Loucy (cell line): ENCODE measurements at regions not wholly inside any gene's neighbourhood (a gene's known extent, or its start where the extent isn't known, plus 50 kb on each side); places are given as distances from the start of the nearest gene placed in this dataset.
A peak's percentile ranks its signal among the peaks of the same experiment; 100 is the strongest.

Source experiments
- H2AFZ ChIP-seq: fragments of 200-600 bp; sonication (generic); 2 replicates; pipeline ENCODE4 v1.6.0; 2016; ENCODE audit warnings: antibody characterized with exemption, mild to moderate bottlenecking, low read length, moderate library complexity
- H3F3A ChIP-seq: fragments of 200-600 bp; 2 replicates; pipeline ENCODE4 v1.6.0; 2016; ENCODE audit warnings: antibody characterized with exemption, low read depth, mild to moderate bottlenecking
- H3K27me3 ChIP-seq: fragments of 200-600 bp; sonication (generic); 2 replicates; pipeline ENCODE4 v1.6.1; 2014; ENCODE audit warnings: low read length, mild to moderate bottlenecking; ENCODE audit not compliant: insufficient read depth, poor library complexity, severe bottlenecking
- H3K36me3 ChIP-seq: fragments of 200-600 bp; sonication (generic); 2 replicates; pipeline ENCODE4 v1.6.1; 2016; ENCODE audit warnings: low read length; ENCODE audit not compliant: insufficient read depth
- H3K4me1 ChIP-seq: fragments of 200-600 bp; sonication (generic); 2 replicates; pipeline ENCODE4 v1.5.1; 2014; ENCODE audit warnings: low read length, mild to moderate bottlenecking; ENCODE audit not compliant: insufficient read depth, poor library complexity, severe bottlenecking
- H3K4me2 ChIP-seq: fragments of 200-600 bp; sonication (generic); 2 replicates; pipeline ENCODE4 v1.6.0; 2014; ENCODE audit warnings: antibody characterized with exemption, low read length, low read depth, mild to moderate bottlenecking; ENCODE audit not compliant: poor library complexity, severe bottlenecking
- H3K4me3 ChIP-seq: fragments of 200-600 bp; sonication (generic); 2 replicates; pipeline ENCODE4 v1.5.1; 2014; ENCODE audit warnings: low read length, mild to moderate bottlenecking, mixed read lengths; ENCODE audit not compliant: poor library complexity, severe bottlenecking
- H3K79me2 ChIP-seq: fragments of 200-600 bp; sonication (generic); 2 replicates; pipeline ENCODE4 v1.6.1; 2014; ENCODE audit warnings: low read length; ENCODE audit not compliant: insufficient read depth
- H3K9ac ChIP-seq: fragments of 200-600 bp; sonication (generic); 2 replicates; pipeline ENCODE4 v1.6.0; 2014; ENCODE audit warnings: mild to moderate bottlenecking, low read depth, low read length, moderate library complexity; ENCODE audit not compliant: poor library complexity, severe bottlenecking
- H3K9me2 ChIP-seq: fragments of 200-600 bp; sonication (generic); replicated peaks from 2 replicates; pipeline ENCODE4 v1.6.1; 2016; ENCODE audit warnings: low read depth, low read length, mixed read lengths
- H3K9me3 ChIP-seq: fragments of 200-600 bp; sonication (generic); 2 replicates; pipeline ENCODE4 v1.6.1; 2014; ENCODE audit warnings: mild to moderate bottlenecking, antibody characterized with exemption, low read length, low read depth; ENCODE audit not compliant: insufficient read depth
- H4K20me1 ChIP-seq: fragments of 200-600 bp; sonication (generic); 2 replicates; pipeline ENCODE4 v1.6.0; 2014; ENCODE audit warnings: antibody characterized with exemption, low read length, mild to moderate bottlenecking; ENCODE audit not compliant: insufficient read depth, poor library complexity, severe bottlenecking
- EZH2phosphoT487 ChIP-seq: fragments of 200-600 bp; IDR thresholded peaks from 2 replicates; pipeline ENCODE4 v1.6.1; 2018; ENCODE audit warnings: antibody characterized with exemption, mild to moderate bottlenecking, moderate library complexity, borderline replicate concordance
- TF ChIP-seq, protein P1 (sequence below): fragments of 200-600 bp; sonication (generic); conservative IDR thresholded peaks from 2 replicates; pipeline ENCODE4 v1.5.1; 2014; ENCODE audit warnings: mild to moderate bottlenecking, antibody characterized with exemption, low read length

DNA sequence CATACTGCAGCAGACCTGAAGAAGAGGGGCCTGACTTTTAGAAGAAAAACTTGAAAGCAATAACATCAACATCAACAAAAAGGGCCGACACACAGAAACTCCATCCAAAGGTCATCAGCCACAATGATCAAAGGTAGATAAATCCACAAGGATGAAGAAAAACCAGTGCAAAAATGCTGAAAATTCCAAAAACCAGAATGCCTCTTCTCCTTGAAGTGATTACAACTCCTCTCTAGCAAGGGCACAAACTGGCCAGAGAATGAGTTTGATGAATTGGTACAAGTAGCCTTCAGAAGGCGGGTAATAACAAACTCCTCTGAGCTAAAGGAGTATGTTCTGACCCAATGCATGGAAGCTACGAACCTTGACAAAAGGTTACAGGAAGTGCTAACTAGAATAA, 186.2 kb upstream of the RAI14 start:
- Histone ChIP-seq H2AFZ (no peak overlapping the region), H3K9me3 (no peaks in the 10 kb centered on the region), H3K4me3 (no peak overlapping the region), H4K20me1 (no peaks in the 10 kb centered on the region), H3K4me1 (no peaks in the 10 kb centered on the region), H3F3A (no peaks in the 10 kb centered on the region), H3K27me3 (no peaks in the 10 kb centered on the region), H3K9ac (no peak overlapping the region), H3K4me2 (no peak overlapping the region), H3K79me2 (no peaks in the 10 kb centered on the region), H3K9me2 (no peaks in the 10 kb centered on the region), H3K36me3 (no peaks in the 10 kb centered on the region)
- TF ChIP-seq, protein P1, sequence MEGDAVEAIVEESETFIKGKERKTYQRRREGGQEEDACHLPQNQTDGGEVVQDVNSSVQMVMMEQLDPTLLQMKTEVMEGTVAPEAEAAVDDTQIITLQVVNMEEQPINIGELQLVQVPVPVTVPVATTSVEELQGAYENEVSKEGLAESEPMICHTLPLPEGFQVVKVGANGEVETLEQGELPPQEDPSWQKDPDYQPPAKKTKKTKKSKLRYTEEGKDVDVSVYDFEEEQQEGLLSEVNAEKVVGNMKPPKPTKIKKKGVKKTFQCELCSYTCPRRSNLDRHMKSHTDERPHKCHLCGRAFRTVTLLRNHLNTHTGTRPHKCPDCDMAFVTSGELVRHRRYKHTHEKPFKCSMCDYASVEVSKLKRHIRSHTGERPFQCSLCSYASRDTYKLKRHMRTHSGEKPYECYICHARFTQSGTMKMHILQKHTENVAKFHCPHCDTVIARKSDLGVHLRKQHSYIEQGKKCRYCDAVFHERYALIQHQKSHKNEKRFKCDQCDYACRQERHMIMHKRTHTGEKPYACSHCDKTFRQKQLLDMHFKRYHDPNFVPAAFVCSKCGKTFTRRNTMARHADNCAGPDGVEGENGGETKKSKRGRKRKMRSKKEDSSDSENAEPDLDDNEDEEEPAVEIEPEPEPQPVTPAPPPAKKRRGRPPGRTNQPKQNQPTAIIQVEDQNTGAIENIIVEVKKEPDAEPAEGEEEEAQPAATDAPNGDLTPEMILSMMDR: no peak
- no peak for TF ChIP-seq EZH2phosphoT487

DNA sequence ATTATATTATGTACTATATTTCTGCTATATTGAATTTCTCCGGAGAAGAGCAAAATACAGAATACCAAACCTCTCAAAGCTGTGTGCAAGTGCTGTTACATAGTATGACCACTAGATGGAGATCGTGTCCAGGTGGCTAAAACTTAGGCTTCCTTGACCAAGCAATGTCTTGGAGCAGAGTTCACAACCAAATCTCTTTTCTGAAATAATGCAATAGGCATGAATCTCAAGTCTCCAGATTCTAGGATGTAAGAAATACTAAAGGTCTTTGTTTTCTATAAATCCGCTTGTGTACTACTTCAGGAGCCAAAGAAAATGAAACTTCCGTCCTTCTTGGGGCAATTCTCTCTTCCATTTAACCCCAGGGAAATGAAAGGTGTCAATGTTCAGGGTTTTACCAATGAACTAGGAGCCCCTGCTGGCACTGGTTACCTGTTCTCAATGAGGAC, 181.5 kb upstream of the RAI14 start:
- H3K4me1 ChIP-seq: peaks cover 13% of the 10 kb centered on the region
- H3K79me2 ChIP-seq: no peaks in the 10 kb centered on the region
- no peaks in the 10 kb centered on the region for H3F3A ChIP-seq
- H4K20me1 ChIP-seq: no peaks in the 10 kb centered on the region
- no peaks in the 10 kb centered on the region for H3K36me3 ChIP-seq
- no peaks in the 10 kb centered on the region for H3K9me3 ChIP-seq
- no peaks in the 10 kb centered on the region for H3K27me3 ChIP-seq
- no peak for TF ChIP-seq EZH2phosphoT487
- TF ChIP-seq, protein P1: peak; percentile 99
- no peak overlapping the region for H3K9ac ChIP-seq
- no peak overlapping the region for H3K4me3 ChIP-seq
- no peaks in the 10 kb centered on the region for H3K9me2 ChIP-seq
- H2AFZ ChIP-seq: peak overlapping the region; percentile 69; the same call in 1 of the 2 replicates
- H3K4me2 ChIP-seq: no peak overlapping the region

DNA sequence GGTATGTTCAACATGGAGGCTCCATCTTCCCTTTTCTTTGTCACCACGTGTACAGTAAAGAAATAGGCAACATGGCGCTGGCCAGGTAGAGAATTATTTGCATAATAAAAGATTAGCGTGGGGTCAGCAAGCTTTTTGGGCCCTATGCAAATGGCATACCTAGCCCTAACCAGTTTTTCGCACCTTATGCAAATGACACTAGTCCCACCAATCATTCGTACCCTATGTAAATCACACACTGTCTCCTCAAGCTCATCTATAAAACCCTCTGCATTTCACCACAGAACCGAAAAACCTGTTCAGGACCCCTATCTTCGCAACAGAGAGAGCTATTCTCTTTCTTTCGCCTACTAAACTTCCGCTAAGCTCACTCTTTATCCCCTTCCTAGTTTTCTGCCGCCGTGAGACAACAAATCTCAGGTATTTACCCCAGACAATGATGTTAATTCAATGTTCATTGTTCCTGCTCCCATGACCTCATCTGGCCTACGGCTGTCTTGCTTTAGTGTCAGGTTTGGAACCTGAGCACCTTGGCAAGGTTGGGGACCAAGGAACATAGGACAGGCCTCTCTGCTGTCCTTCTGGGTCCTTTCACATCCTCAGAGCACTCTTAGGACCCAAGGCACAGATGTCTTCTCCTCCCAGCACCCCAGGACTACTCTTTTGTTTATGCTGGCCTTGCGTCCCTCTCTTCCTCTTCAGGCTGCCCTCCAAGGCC, 180.7 kb upstream of the RAI14 start:
- Histone ChIP-seq H3K9me2 (no peaks in the 10 kb centered on the region), H3K4me2 (peak overlapping the region; percentile 47), H3K4me1 (peaks cover 13% of the 10 kb centered on the region), H3K4me3 (peak overlapping the region; percentile 26), H3K27me3 (no peaks in the 10 kb centered on the region), H3K36me3 (no peaks in the 10 kb centered on the region), H4K20me1 (no peaks in the 10 kb centered on the region), H3K79me2 (no peaks in the 10 kb centered on the region), H3F3A (no peaks in the 10 kb centered on the region), H3K9me3 (no peaks in the 10 kb centered on the region), H3K9ac (no peak overlapping the region), H2AFZ (peak overlapping the region; percentile 69)
- TF ChIP-seq, protein P1: no peak
- no peak for TF ChIP-seq EZH2phosphoT487
